ENCODE measurements at regions not wholly inside any gene's neighbourhood (a gene's known extent, or its start where the extent isn't known, plus 50 kb on each side); places are given as distances from the start of the nearest gene placed in this dataset.
"Not testable (repeated sequence)": the region's sequence is repeated elsewhere in the genome, so short reads cannot be mapped to it uniquely, and the experiment has no call there.

DNA sequence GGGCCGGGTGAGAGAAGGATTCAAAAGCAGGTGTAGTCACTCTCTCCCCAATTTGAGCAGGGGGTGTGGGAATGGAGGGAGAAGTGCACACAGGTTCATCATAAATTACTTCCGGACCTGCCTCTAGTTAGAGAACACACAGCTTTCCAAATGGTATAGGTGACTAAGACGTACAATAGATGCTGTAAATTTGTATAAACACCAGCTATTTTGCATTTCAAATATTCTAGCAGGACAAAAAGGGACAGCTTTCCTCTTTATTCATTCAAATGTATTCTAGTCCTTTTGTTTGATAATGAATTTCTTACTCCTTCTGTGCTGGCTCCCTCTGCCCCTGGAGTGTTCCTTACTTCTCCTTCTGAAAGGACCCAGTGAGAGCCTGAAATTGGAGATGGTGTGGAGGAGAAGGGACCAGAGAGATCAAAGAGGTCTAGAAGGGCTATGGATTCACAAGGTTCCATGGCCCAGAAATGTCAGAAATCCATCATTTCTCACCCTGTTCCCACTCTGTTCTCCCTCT lies 53.2 kb upstream of the SH3BP4 start:
- DNase-seq (ENCODE audit: insufficient read length, low spot score) (no peak), FAIRE-seq (no peak)

DNA sequence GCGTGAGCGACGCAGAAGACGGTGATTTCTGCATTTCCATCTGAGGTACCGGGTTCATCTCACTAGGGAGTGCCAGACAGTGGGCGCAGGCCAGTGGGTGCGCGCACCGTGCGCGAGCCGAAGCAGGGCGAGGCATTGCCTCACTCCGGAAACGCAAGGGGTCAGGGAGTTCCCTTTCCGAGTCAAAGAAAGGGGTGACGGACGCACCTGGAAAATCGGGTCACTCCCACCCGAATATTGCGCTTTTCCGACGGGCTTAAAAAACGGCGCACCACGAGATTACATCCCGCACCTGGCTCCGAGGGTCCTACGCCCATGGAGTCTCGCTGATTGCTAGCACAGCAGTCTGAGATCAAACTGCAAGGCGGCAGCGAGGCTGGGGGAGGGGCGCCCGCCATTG lies 63.4 kb upstream of the SH3BP4 start:
- FAIRE-seq; DNase-seq (ENCODE audit: insufficient read length, low spot score): not testable (repeated sequence)

DNA sequence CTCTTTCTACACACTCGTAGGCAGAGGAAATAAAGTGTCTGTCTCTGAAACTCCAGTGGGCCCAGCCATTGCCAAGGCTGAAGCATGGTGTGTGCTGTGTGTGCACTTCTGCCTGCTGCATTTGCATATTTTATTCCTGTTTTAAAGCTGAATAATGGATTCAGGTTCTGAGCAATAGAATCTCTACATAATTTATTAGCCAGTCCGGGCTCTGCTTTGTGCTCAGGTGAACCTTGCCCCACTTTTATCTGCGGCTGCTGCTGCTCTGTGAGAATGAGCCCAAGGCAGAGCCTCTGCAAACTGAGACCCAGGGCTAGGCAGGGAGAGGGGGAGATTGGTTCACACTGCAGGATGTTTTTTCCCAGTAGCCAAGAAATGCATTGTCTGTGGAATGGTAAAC lies 64.6 kb upstream of the SH3BP4 start:
- FAIRE-seq: no peak
- no peak for DNase-seq (ENCODE audit: insufficient read length, low spot score)

GRCh38 chr2:234885886-234886285 lies 65.9 kb upstream of the SH3BP4 start:
- FAIRE-seq: no peak
- no peak for DNase-seq (ENCODE audit: insufficient read length, low spot score)

DNA sequence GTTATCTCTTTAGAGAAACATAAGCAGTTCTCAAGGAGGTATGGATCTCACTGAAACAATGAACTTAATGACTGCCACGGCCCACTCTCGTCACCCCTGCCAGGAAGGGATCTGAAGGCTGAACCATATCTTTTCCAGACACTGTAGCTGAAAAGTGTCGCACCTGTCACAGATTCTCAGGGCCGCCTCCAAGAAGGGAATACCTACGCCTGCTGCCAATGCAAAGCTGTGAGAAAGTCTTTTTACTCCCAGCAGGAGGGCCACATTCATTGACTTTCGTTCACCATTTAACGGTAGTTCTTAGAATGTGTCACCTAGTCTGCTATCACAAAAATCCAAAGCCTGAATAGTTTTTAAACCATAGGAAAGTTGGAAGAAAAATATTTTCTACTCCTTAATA lies 66.7 kb upstream of the SH3BP4 start:
- FAIRE-seq: no peak

GRCh38 chr2:234884591-234884990 lies 67.2 kb upstream of the SH3BP4 start:
- FAIRE-seq (no peak), DNase-seq (ENCODE audit: insufficient read length, low spot score) (no peak)

More for the DNA sequence above, 66.7 kb upstream of the SH3BP4 start:
- no peak for DNase-seq (ENCODE audit: insufficient read length, low spot score)

DNA sequence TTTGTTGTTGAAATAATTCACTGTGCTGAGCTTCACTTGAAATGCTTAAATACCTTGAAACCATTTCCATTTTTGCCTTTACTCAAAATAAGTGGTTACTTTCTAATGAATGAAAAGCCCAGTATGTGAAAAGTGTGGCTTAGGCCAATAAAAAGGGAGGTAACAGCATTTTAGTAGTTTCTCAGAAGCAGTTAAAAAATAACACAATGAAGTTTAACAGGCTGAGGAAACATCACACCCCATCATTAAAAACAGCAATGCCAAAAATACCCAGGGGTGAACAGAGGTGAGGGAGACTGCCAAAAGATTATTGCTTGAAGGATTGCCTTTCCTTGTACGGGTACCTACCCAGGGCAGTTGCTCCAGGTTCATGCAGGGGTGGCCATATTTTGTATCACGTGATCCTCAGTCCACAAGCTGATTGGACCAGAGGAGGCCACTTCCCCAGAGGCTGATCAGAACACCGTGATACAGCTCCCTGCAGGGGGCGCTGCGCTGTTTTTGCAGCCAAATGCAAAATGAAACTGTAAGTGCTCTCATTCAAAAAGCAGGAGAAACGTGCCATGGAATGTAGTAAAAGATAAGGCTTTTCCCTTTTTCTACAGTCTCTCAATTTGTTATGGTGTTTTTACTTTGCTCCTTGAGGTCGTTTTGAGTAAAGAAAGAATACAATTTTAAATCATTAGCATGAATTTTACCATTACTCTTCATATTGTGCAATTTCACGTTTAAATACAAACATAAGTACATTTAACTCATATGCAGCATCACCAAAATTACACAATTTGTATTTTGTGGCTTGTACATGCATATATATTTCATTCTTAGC lies 70.2 kb upstream of the SH3BP4 start:
- FAIRE-seq (no peak), DNase-seq (ENCODE audit: insufficient read length, low spot score) (peak; percentile 29)

- DNase-seq (ENCODE audit: insufficient read length, low spot score) (no peak), FAIRE-seq (no peak)
Measured at GRCh38 chr2:234880551-234881211, 71.1 kb upstream of the SH3BP4 start.

GRCh38 chr2:234879671-234880455 lies 72.0 kb upstream of the SH3BP4 start:
- FAIRE-seq (no peak), DNase-seq (ENCODE audit: insufficient read length, low spot score) (no peak)

DNA sequence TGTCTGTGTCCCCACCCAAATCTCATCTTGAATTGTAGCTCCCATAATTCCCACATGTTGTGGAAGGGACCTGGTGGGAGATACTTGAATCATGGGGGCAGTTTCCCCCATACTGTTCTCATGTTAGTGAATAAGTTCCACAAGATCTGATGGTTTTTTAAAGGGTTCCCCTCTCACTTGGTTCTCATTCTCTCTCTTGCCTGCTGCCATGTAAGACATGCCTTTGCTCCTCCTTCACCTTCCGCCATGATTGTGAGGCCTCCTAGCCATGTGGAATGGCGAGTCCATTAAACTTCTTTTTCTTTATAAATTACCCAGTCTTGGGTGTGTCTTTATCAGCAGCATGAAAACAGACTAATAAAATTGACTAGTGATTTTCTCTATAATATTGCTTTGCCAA lies 75.2 kb upstream of the SH3BP4 start:
- DNase-seq (ENCODE audit: insufficient read length, low spot score); FAIRE-seq: not testable (repeated sequence)

DNA sequence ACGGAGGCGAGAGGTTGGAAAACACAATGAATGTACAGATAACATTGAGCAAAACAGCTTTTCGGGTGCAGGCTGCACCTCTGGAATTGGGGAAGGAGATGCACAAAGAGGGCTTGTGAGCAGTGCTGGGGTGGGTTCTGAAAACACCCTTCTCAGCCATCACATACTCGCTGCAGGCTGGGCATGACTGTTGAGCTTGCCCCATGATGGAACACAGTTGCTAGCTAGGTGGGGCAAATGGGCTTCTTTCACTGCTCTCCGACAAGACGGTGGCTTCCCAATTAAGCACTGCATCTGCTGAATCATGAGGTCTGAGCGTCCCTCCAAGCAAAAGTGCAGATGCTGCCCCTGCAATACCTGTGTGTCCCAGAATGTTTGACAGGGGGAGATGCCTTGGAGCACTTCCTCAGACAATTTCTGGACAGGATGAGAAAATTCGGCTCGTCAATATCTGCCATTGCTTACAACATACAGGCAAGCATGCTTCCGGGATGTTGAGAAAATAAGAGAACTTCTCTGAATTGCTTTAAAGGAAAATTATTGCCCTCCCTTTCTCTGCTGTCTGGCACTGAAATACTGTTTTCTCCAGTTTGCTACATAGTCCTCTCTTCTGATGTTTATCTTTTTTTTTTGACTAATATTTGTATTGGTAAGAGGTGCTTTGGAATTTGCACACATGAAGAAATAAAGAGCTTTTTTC lies 77.3 kb upstream of the SH3BP4 start:
- FAIRE-seq (no peak), DNase-seq (ENCODE audit: insufficient read length, low spot score) (no peak)

DNA sequence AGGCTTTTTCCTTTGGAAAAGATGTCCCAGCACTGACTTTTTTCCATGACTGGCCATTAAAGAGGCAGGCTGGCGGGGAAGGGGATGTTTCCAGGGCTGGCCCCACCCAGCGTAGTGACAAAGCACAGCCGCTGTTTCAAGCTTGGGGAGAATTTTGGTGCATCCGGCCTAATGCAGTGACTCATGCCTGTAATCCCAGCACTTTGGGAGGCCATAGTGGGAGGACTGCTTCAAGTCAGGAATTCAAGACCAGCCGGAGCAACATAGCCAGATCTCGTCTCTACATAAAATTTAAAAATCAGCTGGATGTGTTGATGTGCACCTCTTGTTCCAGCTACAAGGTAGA lies 78.0 kb upstream of the SH3BP4 start:
- DNase-seq (ENCODE audit: insufficient read length, low spot score): no peak
- FAIRE-seq: no peak

DNA sequence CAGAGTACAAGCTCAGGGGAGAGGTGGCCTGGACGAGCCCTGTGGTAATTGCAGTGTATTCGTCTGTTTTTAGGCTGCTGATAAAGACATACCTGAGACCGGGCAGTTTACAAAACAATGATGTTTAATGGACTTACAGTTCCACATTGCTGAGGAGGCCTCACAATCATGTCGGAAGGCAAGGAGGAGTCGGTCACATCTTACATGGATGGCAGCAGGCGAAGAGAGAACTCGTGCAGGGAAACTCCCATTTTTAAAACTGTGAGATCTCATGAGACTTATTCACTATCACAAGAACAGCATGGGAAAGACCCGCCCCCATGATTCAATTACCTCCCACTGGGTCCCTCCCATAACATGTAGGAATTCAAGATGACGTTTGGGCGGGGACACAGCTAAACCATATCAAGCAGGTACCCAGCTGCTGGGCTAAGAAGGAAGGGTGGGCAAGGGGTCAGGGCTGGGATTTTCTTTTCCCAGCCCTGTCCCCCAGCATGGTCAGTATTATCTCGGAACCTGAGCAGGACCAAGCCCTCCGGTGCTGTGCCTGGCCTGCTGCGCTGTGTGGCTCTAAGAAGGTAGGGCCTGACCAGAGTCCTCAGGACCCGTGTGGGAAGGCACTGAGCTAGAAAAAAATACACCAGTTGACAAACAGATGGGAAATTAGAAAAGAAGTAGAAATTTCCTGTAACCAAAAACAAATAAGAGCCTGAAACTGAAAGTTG lies 78.6 kb upstream of the SH3BP4 start:
- FAIRE-seq (no peak), DNase-seq (ENCODE audit: insufficient read length, low spot score) (no peak)

GRCh38 chr2:234869969-234870368 lies 81.8 kb upstream of the SH3BP4 start:
- FAIRE-seq (no peak), DNase-seq (ENCODE audit: insufficient read length, low spot score) (no peak)

GRCh38 chr2:234869164-234869563 lies 82.7 kb upstream of the SH3BP4 start:
- no peak for DNase-seq (ENCODE audit: insufficient read length, low spot score)

DNA sequence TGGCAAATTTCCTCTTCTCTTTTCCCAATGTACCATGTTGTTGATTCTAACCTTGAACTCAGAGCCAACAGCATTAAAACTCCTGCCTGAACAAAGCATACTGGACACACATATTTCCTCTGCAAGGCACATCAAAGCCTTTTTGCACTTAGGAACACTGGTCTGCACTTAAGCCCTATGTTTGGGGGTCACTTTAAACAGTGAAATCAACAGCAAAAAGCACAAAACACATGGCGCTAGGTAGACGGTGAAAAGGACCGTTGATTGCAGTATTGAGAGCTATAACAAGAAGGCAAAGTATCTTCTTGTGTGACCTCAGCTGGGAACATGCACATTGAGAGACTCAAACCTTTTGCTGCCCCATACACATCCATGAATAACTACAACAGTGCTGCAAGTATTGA lies 83.9 kb upstream of the SH3BP4 start:
- no peak for FAIRE-seq
- DNase-seq (ENCODE audit: insufficient read length, low spot score): no peak

More at GRCh38 chr2:234869164-234869563, 82.7 kb upstream of the SH3BP4 start:
- FAIRE-seq: no peak

- no peak for FAIRE-seq
- DNase-seq (ENCODE audit: insufficient read length, low spot score): no peak
Measured at GRCh38 chr2:234865586-234865985, 86.2 kb upstream of the SH3BP4 start.

DNA sequence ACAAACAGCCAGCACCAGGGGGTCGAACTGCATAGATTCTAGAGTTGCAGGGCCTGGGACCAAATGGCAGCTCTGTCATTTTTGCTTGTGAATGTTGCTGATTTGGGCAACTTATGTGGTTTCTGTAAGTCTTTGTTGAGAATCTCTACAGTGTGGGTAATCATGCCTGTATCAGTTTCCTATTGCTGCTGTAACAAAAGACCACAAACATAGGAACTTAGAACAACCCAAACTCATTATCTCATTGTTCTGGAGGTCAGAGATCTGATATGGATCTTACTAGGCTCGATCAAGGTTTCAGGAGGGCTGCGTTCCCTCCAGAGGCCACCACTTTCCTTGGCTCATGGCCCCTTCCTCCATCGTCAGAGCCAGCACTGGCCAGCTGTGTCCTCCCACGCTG lies 86.8 kb upstream of the SH3BP4 start:
- DNase-seq (ENCODE audit: insufficient read length, low spot score) (no peak), FAIRE-seq (no peak)

DNA sequence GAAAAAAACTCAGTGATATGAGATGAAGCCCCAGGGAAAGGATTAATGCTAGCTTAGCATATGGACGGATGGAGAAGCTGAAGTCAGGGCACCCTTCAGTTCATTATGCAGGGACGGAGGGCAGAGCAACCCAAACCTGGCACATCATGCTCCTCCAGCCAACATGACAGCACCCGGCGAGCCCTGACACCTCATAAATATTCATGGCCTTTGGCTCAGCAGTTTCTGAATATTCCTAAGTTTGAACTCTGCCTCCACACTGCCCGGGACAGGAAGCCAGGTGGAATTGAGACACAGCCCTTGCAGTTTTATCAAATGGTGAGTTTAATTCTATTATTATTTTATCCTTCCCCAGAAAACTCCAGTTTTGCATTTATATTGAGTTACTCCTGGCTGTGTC lies 87.3 kb upstream of the SH3BP4 start:
- DNase-seq (ENCODE audit: insufficient read length, low spot score): no peak
- FAIRE-seq: no peak
